ENCODE measurements at regions not wholly inside any gene's neighbourhood (a gene's known extent, or its start where the extent isn't known, plus 50 kb on each side); places are given as distances from the start of the nearest gene placed in this dataset.
"Not testable (repeated sequence)": the region's sequence is repeated elsewhere in the genome, so short reads cannot be mapped to it uniquely, and the experiment has no call there.

GRCh38 chr16:48959204-48959603 lies 322.4 kb downstream of the CBLN1 start:
- DNase-seq (ENCODE audit: insufficient read length, low spot score) (no peak), FAIRE-seq (no peak)
- TF ChIP-seq PAX5 (IDR thresholded peaks at IDR 0.05; ENCODE audit: insufficient read depth, low read length, severe bottlenecking): no peak
- no peak for TF ChIP-seq TAF1 (IDR thresholded peaks at IDR 0.05; ENCODE audit: low read depth, low read length)
- TF ChIP-seq POLR2A (IDR thresholded peaks at IDR 0.05; ENCODE audit: low read depth, low read length): no peak
- no peak for TF ChIP-seq POU2F2 (IDR thresholded peaks at IDR 0.05; ENCODE audit: low read depth, low read length)
- no peak for TF ChIP-seq SPI1 (IDR thresholded peaks at IDR 0.05; ENCODE audit: low read depth, low read length)
- TF ChIP-seq POLR2AphosphoS5 (IDR thresholded peaks at IDR 0.05; ENCODE audit: low read depth, low read length): no peak

GRCh38 chr16:48958681-48959080 lies 323.0 kb downstream of the CBLN1 start:
- TF ChIP-seq POU2F2 (IDR thresholded peaks at IDR 0.05; ENCODE audit: low read depth, low read length) (no peak), POLR2A (IDR thresholded peaks at IDR 0.05; ENCODE audit: low read depth, low read length) (no peak)
- DNase-seq (ENCODE audit: insufficient read length, low spot score) (no peak), FAIRE-seq (no peak)

- no peak for DNase-seq (ENCODE audit: insufficient read length, low spot score)
- FAIRE-seq: no peak
- no peak for TF ChIP-seq POLR2A (IDR thresholded peaks at IDR 0.05; ENCODE audit: low read depth, low read length)
- no peak for TF ChIP-seq POLR2AphosphoS5 (IDR thresholded peaks at IDR 0.05; ENCODE audit: low read depth, low read length)
- TF ChIP-seq TAF1 (IDR thresholded peaks at IDR 0.05; ENCODE audit: low read depth, low read length): no peak
- TF ChIP-seq SPI1 (IDR thresholded peaks at IDR 0.05; ENCODE audit: low read depth, low read length): no peak
- TF ChIP-seq PAX5 (IDR thresholded peaks at IDR 0.05; ENCODE audit: insufficient read depth, low read length, severe bottlenecking): no peak
- TF ChIP-seq POU2F2 (IDR thresholded peaks at IDR 0.05; ENCODE audit: low read depth, low read length): no peak
Observed at GRCh38 chr16:48956620-48957019, 325.0 kb downstream of the CBLN1 start.

GRCh38 chr16:48955837-48956236 lies 325.8 kb downstream of the CBLN1 start:
- DNase-seq (ENCODE audit: insufficient read length, low spot score) (no peak), FAIRE-seq (no peak)
- TF ChIP-seq POU2F2 (IDR thresholded peaks at IDR 0.05; ENCODE audit: low read depth, low read length) (no peak), SPI1 (IDR thresholded peaks at IDR 0.05; ENCODE audit: low read depth, low read length) (no peak), PAX5 (IDR thresholded peaks at IDR 0.05; ENCODE audit: insufficient read depth, low read length, severe bottlenecking) (no peak), TAF1 (IDR thresholded peaks at IDR 0.05; ENCODE audit: low read depth, low read length) (no peak), POLR2AphosphoS5 (IDR thresholded peaks at IDR 0.05; ENCODE audit: low read depth, low read length) (no peak), POLR2A (IDR thresholded peaks at IDR 0.05; ENCODE audit: low read depth, low read length) (no peak)

- not testable (repeated sequence) for FAIRE-seq; DNase-seq (ENCODE audit: insufficient read length, low spot score)
Observed at GRCh38 chr16:48951621-48952125, 330.0 kb downstream of the CBLN1 start.

GRCh38 chr16:48950184-48950583 lies 331.5 kb downstream of the CBLN1 start:
- FAIRE-seq: no peak
- TF ChIP-seq SPI1 (IDR thresholded peaks at IDR 0.05; ENCODE audit: low read depth, low read length): no peak
- no peak for TF ChIP-seq POLR2AphosphoS5 (IDR thresholded peaks at IDR 0.05; ENCODE audit: low read depth, low read length)
- no peak for TF ChIP-seq POLR2A (IDR thresholded peaks at IDR 0.05; ENCODE audit: low read depth, low read length)
- no peak for TF ChIP-seq TAF1 (IDR thresholded peaks at IDR 0.05; ENCODE audit: low read depth, low read length)
- TF ChIP-seq PAX5 (IDR thresholded peaks at IDR 0.05; ENCODE audit: insufficient read depth, low read length, severe bottlenecking): no peak
- TF ChIP-seq POU2F2 (IDR thresholded peaks at IDR 0.05; ENCODE audit: low read depth, low read length): no peak
- DNase-seq (ENCODE audit: insufficient read length, low spot score): no peak

- no peak for FAIRE-seq
- no peak for DNase-seq (ENCODE audit: insufficient read length, low spot score)
- TF ChIP-seq POLR2AphosphoS5 (IDR thresholded peaks at IDR 0.05; ENCODE audit: low read depth, low read length) (no peak), POU2F2 (IDR thresholded peaks at IDR 0.05; ENCODE audit: low read depth, low read length) (no peak), SPI1 (IDR thresholded peaks at IDR 0.05; ENCODE audit: low read depth, low read length) (no peak), POLR2A (IDR thresholded peaks at IDR 0.05; ENCODE audit: low read depth, low read length) (no peak)
Observed at GRCh38 chr16:48949636-48950035, 332.0 kb downstream of the CBLN1 start.

- TF ChIP-seq PAX5 (IDR thresholded peaks at IDR 0.05; ENCODE audit: insufficient read depth, low read length, severe bottlenecking): no peak
- DNase-seq (ENCODE audit: insufficient read length, low spot score) (no peak), FAIRE-seq (no peak)
Observed at GRCh38 chr16:48948911-48949310, 332.7 kb downstream of the CBLN1 start.

- DNase-seq (ENCODE audit: insufficient read length, low spot score): no peak
- TF ChIP-seq POLR2AphosphoS5 (IDR thresholded peaks at IDR 0.05; ENCODE audit: low read depth, low read length): no peak
- no peak for TF ChIP-seq TAF1 (IDR thresholded peaks at IDR 0.05; ENCODE audit: low read depth, low read length)
- FAIRE-seq: no peak
Observed at GRCh38 chr16:48947371-48947713, 334.3 kb downstream of the CBLN1 start.

- TF ChIP-seq PAX5 (IDR thresholded peaks at IDR 0.05; ENCODE audit: insufficient read depth, low read length, severe bottlenecking) (no peak), SPI1 (IDR thresholded peaks at IDR 0.05; ENCODE audit: low read depth, low read length) (no peak), POLR2AphosphoS5 (IDR thresholded peaks at IDR 0.05; ENCODE audit: low read depth, low read length) (no peak), TAF1 (IDR thresholded peaks at IDR 0.05; ENCODE audit: low read depth, low read length) (no peak), POU2F2 (IDR thresholded peaks at IDR 0.05; ENCODE audit: low read depth, low read length) (no peak), POLR2A (IDR thresholded peaks at IDR 0.05; ENCODE audit: low read depth, low read length) (no peak)
Observed at GRCh38 chr16:48946686-48947370, 334.8 kb downstream of the CBLN1 start.

GRCh38 chr16:48942996-48943395 lies 333.0 kb upstream of the N4BP1 start:
- no peak for FAIRE-seq
- no peak for DNase-seq (ENCODE audit: insufficient read length, low spot score)
- TF ChIP-seq TAF1 (IDR thresholded peaks at IDR 0.05; ENCODE audit: low read depth, low read length) (no peak), SPI1 (IDR thresholded peaks at IDR 0.05; ENCODE audit: low read depth, low read length) (no peak), POU2F2 (IDR thresholded peaks at IDR 0.05; ENCODE audit: low read depth, low read length) (no peak), PAX5 (IDR thresholded peaks at IDR 0.05; ENCODE audit: insufficient read depth, low read length, severe bottlenecking) (no peak), POLR2AphosphoS5 (IDR thresholded peaks at IDR 0.05; ENCODE audit: low read depth, low read length) (no peak), POLR2A (IDR thresholded peaks at IDR 0.05; ENCODE audit: low read depth, low read length) (no peak)

More at GRCh38 chr16:48946686-48947370, 334.8 kb downstream of the CBLN1 start:
- DNase-seq (ENCODE audit: insufficient read length, low spot score) (no peak), FAIRE-seq (no peak)

Measured in GM12891 (cell line).